ENCODE measurements at regions not wholly inside any gene's neighbourhood (a gene's known extent, or its start where the extent isn't known, plus 50 kb on each side); places are given as distances from the start of the nearest gene placed in this dataset.

DNA sequence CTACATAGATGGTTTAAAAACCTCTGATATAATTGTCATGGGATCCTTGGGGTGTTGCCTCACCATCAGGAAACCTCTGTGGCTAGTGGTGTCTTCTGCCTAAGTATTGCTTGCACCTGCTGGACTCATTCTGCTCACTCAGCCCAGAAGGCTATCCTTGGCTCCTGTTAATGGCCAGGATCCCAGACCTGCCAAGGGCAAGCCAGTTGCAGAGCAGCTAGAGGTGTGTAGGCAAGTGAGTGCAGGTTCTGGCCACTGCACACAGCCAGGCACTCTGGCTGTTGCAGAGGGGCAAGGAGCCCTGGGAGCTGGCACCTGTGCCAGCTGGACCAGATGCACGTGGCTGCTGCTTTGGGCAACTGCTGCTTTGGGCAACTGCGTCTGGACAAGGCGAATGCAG is 1125.8 kb downstream of the SI start:
- DNase-seq (ENCODE audit: low read depth, low spot score), result no peak

- no peak for DNase-seq (ENCODE audit: low read depth, low spot score)
Observed at GRCh38 chr3:163951397-163951987, 1126.8 kb downstream of the SI start.

DNA sequence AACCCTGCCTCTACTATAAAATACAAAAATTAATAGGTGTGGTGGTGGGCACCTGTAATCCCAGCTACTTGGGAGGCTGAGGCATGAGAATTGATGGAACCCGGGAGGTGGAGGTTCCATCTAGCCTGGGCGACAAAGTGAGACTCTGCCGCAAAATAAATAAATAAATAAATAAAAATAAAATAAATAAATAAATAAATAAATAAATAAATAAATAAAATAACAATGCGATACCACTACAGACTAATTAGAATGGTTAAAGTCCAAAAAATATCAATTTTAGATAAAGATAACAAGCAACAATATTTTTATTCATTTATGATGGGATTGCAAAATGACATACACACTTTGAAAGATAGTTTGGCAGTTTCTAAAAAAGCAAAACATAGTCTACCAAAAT is 1131.5 kb downstream of the SI start:
- no peak for DNase-seq (ENCODE audit: low read depth, low spot score)

DNA sequence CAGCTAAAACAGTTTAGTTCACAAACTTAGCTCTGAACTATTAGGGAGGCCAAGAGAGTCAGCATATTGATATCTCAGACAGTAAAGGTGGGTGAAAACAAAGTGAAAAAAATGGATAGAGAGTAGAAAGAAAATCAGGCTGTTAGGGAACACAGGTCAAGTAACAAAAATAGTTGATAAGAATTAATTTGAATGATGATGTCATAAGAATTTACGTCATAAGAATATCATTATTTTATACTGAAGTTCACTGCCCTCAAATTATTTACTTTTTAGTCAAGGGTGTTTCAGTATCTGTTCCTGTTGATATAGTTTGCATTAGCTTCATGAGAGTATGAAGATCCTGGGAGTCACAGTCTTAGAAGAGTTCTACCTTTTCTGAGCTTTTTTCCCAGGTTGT is 1134.6 kb downstream of the SI start:
- DNase-seq (ENCODE audit: low read depth, low spot score), result no peak

DNA sequence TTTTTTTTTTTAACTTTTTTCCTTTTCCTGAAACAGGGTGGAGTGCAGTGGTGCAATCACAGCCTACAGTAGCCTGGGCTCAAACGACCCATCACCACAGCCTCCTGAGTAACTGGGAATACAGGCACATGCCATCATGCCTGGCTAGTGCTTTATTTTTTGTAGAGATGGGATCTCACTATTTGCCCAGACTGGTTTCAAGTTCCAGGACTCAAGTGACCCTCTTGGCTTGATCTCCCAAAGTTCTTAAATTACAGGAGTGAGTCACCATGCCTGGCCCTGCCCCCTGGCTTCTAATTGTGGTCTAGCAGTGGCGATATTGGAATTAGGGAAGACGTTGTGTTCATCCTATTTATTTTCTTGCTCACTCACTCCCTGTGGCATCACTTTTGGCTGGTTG is 1138.4 kb downstream of the SI start:
- no peak for DNase-seq (ENCODE audit: low read depth, low spot score)

- DNase-seq (ENCODE audit: low read depth, low spot score), result no peak
Observed at GRCh38 chr3:163936543-163936942, 1141.8 kb downstream of the SI start.

GRCh38 chr3:163935411-163935810 is 1142.9 kb downstream of the SI start:
- DNase-seq (ENCODE audit: low read depth, low spot score), result no peak

GRCh38 chr3:163929069-163929652 is 1149.1 kb downstream of the SI start:
- DNase-seq (ENCODE audit: low read depth, low spot score), result no peak

- no peak for DNase-seq (ENCODE audit: low read depth, low spot score)
Observed at GRCh38 chr3:163927521-163927920, 1150.8 kb downstream of the SI start.

DNA sequence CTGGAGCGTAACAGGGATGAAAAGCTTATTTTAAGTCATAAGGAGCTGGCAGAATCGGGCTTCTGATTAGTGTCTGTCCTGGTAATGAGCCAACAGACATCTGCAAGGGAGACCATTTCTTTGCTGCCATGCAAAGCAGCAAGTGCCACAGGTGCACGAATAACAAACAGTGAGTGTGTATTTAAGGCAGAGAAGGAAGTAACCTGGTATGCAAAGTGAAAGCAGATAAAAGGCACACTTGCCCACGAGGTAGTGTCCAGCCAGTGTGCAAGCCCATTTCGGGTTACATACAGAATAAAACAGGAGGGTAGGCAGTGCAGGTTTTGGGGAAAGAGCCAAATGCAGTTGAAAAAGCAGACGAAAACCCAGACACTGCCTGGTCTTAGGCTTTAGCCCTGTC is 1153.7 kb downstream of the SI start:
- no peak for DNase-seq (ENCODE audit: low read depth, low spot score)

DNA sequence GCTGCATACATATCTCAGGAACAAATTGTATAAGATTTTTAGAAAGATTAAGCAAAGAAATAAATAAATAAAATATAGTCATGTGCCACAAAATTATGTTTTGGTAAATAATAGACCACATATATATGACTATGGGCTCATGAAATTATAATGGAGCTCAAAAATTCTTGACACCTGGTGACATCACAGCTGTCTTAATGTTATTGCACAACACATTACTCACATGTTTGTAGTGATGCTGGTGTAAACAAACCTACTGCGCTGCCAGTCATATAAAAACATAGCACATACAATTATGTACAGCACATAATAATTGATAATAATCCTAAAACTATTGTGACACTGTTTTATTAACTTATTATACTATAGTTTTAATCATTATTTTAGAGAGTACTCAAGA is 1159.1 kb downstream of the SI start:
- no peak for DNase-seq (ENCODE audit: low read depth, low spot score)

- DNase-seq (ENCODE audit: low read depth, low spot score), result no peak
Observed at GRCh38 chr3:163916596-163917560, 1161.4 kb downstream of the SI start.

- DNase-seq (ENCODE audit: low read depth, low spot score), result no peak
Observed at GRCh38 chr3:163915280-163915679, 1163.0 kb downstream of the SI start.

DNA sequence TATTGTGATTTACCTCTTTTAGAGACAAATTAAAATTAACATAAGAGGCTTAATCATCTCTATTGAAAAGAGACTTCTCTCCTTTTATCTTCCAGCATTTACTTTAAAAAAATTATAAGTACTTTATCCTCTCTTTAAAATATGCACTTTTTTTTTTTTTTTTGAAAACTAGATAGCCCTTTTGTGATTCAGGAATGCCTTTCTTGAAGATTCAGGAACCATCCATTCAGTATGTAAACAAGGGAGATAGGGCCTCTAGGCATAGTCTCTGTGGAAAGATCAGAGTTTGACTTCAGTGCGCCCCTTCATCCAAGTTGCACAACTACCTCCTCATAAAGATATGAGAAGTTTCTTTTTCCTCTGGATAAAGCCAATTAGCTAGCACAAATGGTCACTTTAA is 1163.7 kb downstream of the SI start:
- no peak for DNase-seq (ENCODE audit: low read depth, low spot score)

DNA sequence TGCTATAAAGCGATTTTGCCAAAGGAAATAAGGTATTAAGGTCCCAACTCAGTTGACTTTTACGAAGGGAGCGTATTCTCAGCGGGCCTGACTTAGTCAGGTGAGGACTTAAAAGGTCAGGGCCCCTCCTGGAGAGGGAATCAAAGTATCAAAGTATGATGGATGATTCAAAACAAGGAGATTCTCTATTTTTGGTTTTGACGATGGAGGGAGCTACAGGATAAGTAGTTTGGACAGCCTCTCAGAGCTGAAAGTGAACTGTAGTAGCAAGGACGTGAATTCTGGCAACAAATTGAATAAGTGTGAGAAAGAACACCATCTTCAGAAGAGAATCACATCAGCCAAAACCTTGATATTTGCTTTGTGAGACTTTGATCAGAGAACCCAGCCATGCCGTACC is 1186.5 kb downstream of the SI start:
- no peak for DNase-seq (ENCODE audit: low read depth, low spot score)

GRCh38 chr3:163890661-163891060 is 1187.6 kb downstream of the SI start:
- no peak for DNase-seq (ENCODE audit: low read depth, low spot score)

DNA sequence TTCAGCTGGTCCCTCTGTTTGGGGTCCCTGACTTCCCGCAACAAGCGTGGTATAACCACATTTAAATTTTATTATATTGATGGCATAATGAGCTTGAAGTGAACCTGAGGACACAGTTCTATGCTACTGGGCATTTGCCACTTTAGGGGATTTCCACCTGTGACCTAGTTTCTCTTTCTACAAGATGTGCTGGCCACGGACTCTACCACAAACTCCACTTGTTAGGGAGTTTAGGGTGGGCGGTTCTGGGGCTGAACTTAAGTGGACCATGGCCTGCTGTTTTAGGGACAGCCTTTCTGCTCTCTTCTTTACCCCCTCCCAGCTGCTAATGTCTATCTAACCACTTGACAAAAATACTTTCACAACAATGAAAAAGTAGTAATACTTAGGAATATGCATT is 1199.1 kb downstream of the SI start:
- no peak for DNase-seq (ENCODE audit: low read depth, low spot score)

DNA sequence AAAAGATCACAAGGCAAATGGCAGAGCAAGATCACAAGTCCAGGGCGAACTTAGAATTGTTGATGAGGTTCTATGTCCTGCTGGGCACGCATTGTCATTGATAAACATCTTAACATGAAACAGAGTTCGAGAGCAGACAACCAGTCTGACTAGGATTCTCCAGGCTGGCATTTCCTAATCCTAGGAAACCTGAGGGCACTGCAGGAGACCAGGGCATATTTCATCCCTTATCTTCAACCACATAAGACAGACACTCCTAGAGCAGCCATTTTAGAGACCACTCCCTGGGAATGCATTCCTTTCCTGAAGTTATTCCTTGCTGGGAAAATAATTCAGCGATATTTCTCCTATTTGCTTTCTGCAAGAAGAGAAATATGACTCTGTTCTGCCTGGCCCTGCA is 1199.9 kb downstream of the SI start:
- no peak for DNase-seq (ENCODE audit: low read depth, low spot score)

GRCh38 chr3:163877805-163878204 is 1200.5 kb downstream of the SI start:
- DNase-seq (ENCODE audit: low read depth, low spot score), result no peak

DNA sequence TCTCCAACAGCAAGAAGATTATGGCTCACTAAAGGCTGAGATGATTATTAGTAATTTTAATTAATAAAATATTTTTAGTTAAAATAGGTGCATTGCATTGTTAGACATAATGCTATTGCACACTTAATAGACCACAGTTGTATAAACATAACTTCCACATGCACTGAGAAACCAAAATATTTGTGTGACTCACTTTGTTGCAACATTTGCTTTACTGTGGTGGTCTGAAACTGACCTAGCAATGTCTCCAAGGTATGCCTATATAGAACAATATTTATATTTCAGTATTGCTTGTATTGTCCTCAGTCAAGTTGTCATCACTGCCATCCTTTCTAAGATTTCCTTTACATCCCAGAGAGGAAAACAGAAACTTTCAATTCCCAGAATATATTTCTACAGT is 1215.2 kb downstream of the SI start:
- DNase-seq (ENCODE audit: low read depth, low spot score), result no peak

DNA sequence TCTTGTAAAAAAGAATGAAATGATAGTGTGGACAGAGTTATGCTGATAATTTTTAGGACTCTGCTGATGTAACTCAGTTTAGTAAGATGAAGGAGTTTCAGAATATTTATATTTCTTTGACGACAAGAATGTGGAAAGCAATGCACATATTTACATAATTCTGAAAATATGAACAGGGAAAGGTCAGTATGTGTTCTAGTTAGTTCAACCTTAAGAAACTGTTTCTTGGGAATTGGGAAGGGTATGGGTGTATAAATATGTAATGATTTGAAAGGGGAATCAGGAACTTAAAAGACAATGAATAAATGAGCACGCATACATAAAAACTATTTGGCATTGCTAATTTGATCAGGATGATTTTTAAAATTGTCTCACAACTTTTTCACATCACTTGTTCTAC is 1226.1 kb downstream of the SI start:
- DNase-seq (ENCODE audit: low read depth, low spot score), result no peak

DNA sequence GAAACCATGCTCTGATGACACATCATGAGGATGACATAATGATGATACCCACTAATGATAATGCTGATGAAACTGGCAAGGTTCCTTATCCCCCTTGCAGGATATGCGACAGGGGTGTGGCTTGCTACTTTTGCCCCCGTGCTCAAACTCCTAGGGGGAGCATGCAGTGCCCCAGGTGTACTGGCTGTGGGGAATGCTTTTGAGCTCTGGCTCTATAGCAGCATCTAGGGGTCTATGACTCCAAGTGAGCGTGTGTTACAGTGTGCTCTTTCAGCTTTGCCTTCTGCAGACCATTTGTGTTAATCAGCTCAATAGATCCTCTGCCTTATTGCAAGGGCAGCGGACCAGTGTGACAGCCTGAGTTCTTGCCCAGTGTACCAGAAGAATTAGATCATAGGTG is 1239.5 kb downstream of the SI start:
- DNase-seq (ENCODE audit: low read depth, low spot score), result no peak

- DNase-seq (ENCODE audit: low read depth, low spot score), result no peak
Observed at GRCh38 chr3:163832547-163832946, 1245.7 kb downstream of the SI start.
